A549 (cell line): ENCODE measurements at regions not wholly inside any gene's neighbourhood (a gene's known extent, or its start where the extent isn't known, plus 50 kb on each side); places are given as distances from the start of the nearest gene placed in this dataset.

ENCODE experiments used
- ATAC-seq, 2 experiments: fragments of 200-7000 bp in 1 of 2; fragments of >200 bp in 1 of 2; cut with Nextera tagmentation in 1 of 2; cut with Tn5 transposase in 1 of 2; 3 replicates each; pipeline versions ENCODE4 v1.8.0 to v1.9.1; 2018 to 2020; ENCODE audit warnings: mild to moderate bottlenecking in 1 of 2, moderate library complexity in 1 of 2
- CTCF ChIA-PET: fragments of 300-600 bp; sonication (Branson Sonifier 250); formaldehyde crosslinking; extraction: SDS; loops from one replicate; lab custom pipeline; 2021; ENCODE audit warnings: antibody characterized with exemption, inconsistent platforms; lab: Yijun Ruan, JAX
- POLR2A ChIA-PET: fragments of 350-600 bp; formaldehyde crosslinking; extraction: SDS; loops from one replicate; lab custom pipeline; 2021; ENCODE audit warnings: antibody characterized with exemption, inconsistent platforms; lab: Yijun Ruan, JAX
- DNase-seq, 2 experiments: peaks; one replicate each; pipeline versions ENCODE4 v3.0.0 to v3.0.0-alpha.2; 2011 to 2016; ENCODE audit warnings: low read depth in 1 of 2, low spot score in 1 of 2
- FAIRE-seq: peaks from 2 replicates; lab custom pipeline; 2011; peaks lifted over from hg19 to GRCh38; lab: Jason Lieb, UNC
- H3K27ac ChIP-seq, 2 experiments: fragments of >200 bp; sonication (Bioruptor Twin); formaldehyde crosslinking; 3 replicates each; pipeline ENCODE4 v1.5.1; 2016 to 2017
- H3K4me1 ChIP-seq: fragments of >200 bp; sonication (Bioruptor Twin); formaldehyde crosslinking; 3 replicates; pipeline ENCODE4 v1.6.1; 2016
- H3K4me2 ChIP-seq: fragments of >200 bp; sonication (Bioruptor Twin); formaldehyde crosslinking; 3 replicates; pipeline ENCODE4 v1.6.1; 2016
- H3K4me3 ChIP-seq: fragments of >200 bp; sonication (Bioruptor Twin); formaldehyde crosslinking; 3 replicates; pipeline ENCODE4 v1.5.1; 2016
- H3K9me3 ChIP-seq: fragments of >200 bp; sonication (Bioruptor Twin); formaldehyde crosslinking; 3 replicates; pipeline ENCODE4 v1.6.1; 2016
- ATOH8 ChIP-seq: fragments of 250-450 bp; sonication (Bioruptor Pico); IDR thresholded peaks from 2 replicates; pipeline ENCODE4 v1.5.0; 2020; ENCODE audit warnings: low read depth, mild to moderate bottlenecking, moderate library complexity
- CBX8 ChIP-seq: fragments of 200-600 bp; sonication (generic); IDR thresholded peaks from 2 replicates; pipeline ENCODE4 v1.6.1; 2016
- CHD2 ChIP-seq: fragments of 150-350 bp; IDR thresholded peaks from 2 replicates; pipeline ENCODE4 v1.6.1; 2014; ENCODE audit warnings: low read length; ENCODE audit not compliant: partially characterized antibody
- CTCF ChIP-seq: fragments of >200 bp; sonication (Bioruptor Twin); formaldehyde crosslinking; IDR thresholded peaks from 3 replicates; pipeline ENCODE4 v1.5.1; 2016
- ELK1 ChIP-seq: fragments of 150-350 bp; IDR thresholded peaks from 2 replicates; pipeline ENCODE4 v1.6.1; 2014; ENCODE audit warnings: low read depth, mild to moderate bottlenecking, low read length
- GATA3 ChIP-seq: IDR thresholded peaks from 2 replicates; pipeline ENCODE4 v1.6.1; 2012; ENCODE audit warnings: borderline replicate concordance
- HES2 ChIP-seq: fragments of >200 bp; sonication (Bioruptor Twin); formaldehyde crosslinking; IDR thresholded peaks from 2 replicates; pipeline ENCODE4 v1.6.1; 2016
- HEYL ChIP-seq: fragments of 250-450 bp; sonication (Bioruptor Pico); IDR thresholded peaks from 2 replicates; pipeline ENCODE4 v1.8.0; 2021; ENCODE audit warnings: mild to moderate bottlenecking, moderate library complexity
- HOXB5 ChIP-seq: fragments of 250-450 bp; sonication (Bioruptor Pico); IDR thresholded peaks from 2 replicates; pipeline ENCODE4 v1.5.0; 2020; ENCODE audit warnings: mild to moderate bottlenecking, moderate library complexity
- MAFK ChIP-seq: fragments of 450-650 bp; IDR thresholded peaks from 2 replicates; pipeline ENCODE4 v1.6.1; 2014; ENCODE audit not compliant: partially characterized antibody
- NPAS2 ChIP-seq: fragments of 250-450 bp; sonication (Bioruptor Pico); IDR thresholded peaks from 2 replicates; pipeline ENCODE4 v1.8.0; 2022; ENCODE audit warnings: mild to moderate bottlenecking, moderate library complexity, borderline replicate concordance
- NR3C1 ChIP-seq: fragments of >200 bp; sonication (Bioruptor Twin); formaldehyde crosslinking; IDR thresholded peaks from 3 replicates; pipeline ENCODE4 v1.6.1; 2017
- PHF8 ChIP-seq: fragments of 200-600 bp; sonication (generic); IDR thresholded peaks from 2 replicates; pipeline ENCODE4 v1.6.1; 2016; ENCODE audit warnings: low read depth, mild to moderate bottlenecking, antibody characterized with exemption, moderate library complexity, borderline replicate concordance
- POLR2A ChIP-seq: IDR thresholded peaks from 2 replicates; pipeline ENCODE4 v1.6.1; 2012; ENCODE audit warnings: mild to moderate bottlenecking, low read length
- RAD21 ChIP-seq, 2 experiments: fragments of >200 bp in 1 of 2; sonication (Bioruptor Twin) in 1 of 2; formaldehyde crosslinking in 1 of 2; IDR thresholded peaks in 1 of 2; conservative IDR thresholded peaks in 1 of 2; 2 replicates in 1 of 2; 3 replicates in 1 of 2; pipeline ENCODE4 v1.6.1; 2012 to 2018; ENCODE audit warnings: inconsistent platforms in 1 of 2
- RCOR1 ChIP-seq: fragments of 150-350 bp; IDR thresholded peaks from 2 replicates; pipeline ENCODE4 v1.6.1; 2014; ENCODE audit warnings: antibody characterized with exemption, low read length, low read depth
- RFX5 ChIP-seq: fragments of 450-650 bp; IDR thresholded peaks from 2 replicates; pipeline ENCODE4 v1.7.1; 2014; ENCODE audit warnings: antibody characterized with exemption, mild to moderate bottlenecking, moderate library complexity
- SREBF2 ChIP-seq: fragments of 450-650 bp; IDR thresholded peaks from 2 replicates; pipeline ENCODE4 v1.6.1; 2014; ENCODE audit warnings: mild to moderate bottlenecking, moderate library complexity
- TFCP2L1 ChIP-seq: fragments of 250-450 bp; sonication (Bioruptor Pico); IDR thresholded peaks from 2 replicates; pipeline ENCODE4 v1.5.0; 2021; ENCODE audit warnings: mild to moderate bottlenecking
- USF2 ChIP-seq: fragments of 450-650 bp; IDR thresholded peaks from 2 replicates; pipeline ENCODE4 v1.6.1; 2014; ENCODE audit warnings: antibody characterized with exemption
- ZNF302 ChIP-seq: fragments of 250-450 bp; sonication (Bioruptor Pico); IDR thresholded peaks from 2 replicates; pipeline ENCODE4 v1.9.0; 2021; ENCODE audit warnings: inconsistent platforms, mild to moderate bottlenecking, moderate library complexity
- WGBS: methylation state at CpG from one replicate; pipeline ENCODE4 v1.1.6; 2017; ENCODE audit errors: missing lambda C conversion rate; 5-methylcytosine and 5-hydroxymethylcytosine counted together

GRCh38 chr15:61521953-61522352, 292.9 kb upstream of the RORA start:
- no peak for FAIRE-seq
- no peak for DNase-seq
- Histone ChIP-seq H3K9me3 (no peaks in the 10 kb centered on the region), H3K4me1 (no peaks in the 10 kb centered on the region)
- no peak for ATAC-seq
- WGBS = 2% methylated on average over 3 of the region's 3 CpGs
- POLR2A ChIA-PET = no interaction called here
- TF ChIP-seq TFCP2L1 (CRISPR knock-in tag) (no peak), ATOH8 (CRISPR knock-in tag) (no peak), MAFK (no peak), SREBF2 (no peak), NR3C1 (no peak), HES2 (no peak), ELK1 (no peak), RCOR1 (no peak), RAD21 (conservative IDR thresholded peaks at IDR 0.05 in 1 of 2, IDR thresholded peaks at IDR 0.05 in 1 of 2) (no peak), CHD2 (no peak), GATA3 (no peak), ZNF302 (CRISPR knock-in tag) (no peak), CBX8 (no peak)
- TF ChIP-seq, all 56 proteins: peak for 0
- CTCF ChIA-PET = interaction anchor here (1.3 kb wide), 1 partner anchor 11 kb away, joined by 3 read pairs; no protein-coding TSS in a partner anchor
- no peak overlapping the region for H3K4me3 ChIP-seq
- H3K27ac ChIP-seq = no peak overlapping the region
- H3K4me2 ChIP-seq = no peak overlapping the region

GRCh38 chr15:61519296-61519695, 290.2 kb upstream of the RORA start:
- H3K4me1 ChIP-seq = no peaks in the 10 kb centered on the region
- no peak overlapping the region for H3K4me3 ChIP-seq
- no peak overlapping the region for H3K27ac ChIP-seq
- ATAC-seq (no peak), DNase-seq (no peak), FAIRE-seq (no peak)
- no peaks in the 10 kb centered on the region for H3K9me3 ChIP-seq
- 6% methylated on average over 1 of the region's 1 CpG for WGBS
- no peak overlapping the region for H3K4me2 ChIP-seq
- CTCF ChIA-PET = no interaction called here
- no peak for TF ChIP-seq ELK1
- no peak for TF ChIP-seq RFX5
- TF ChIP-seq NPAS2 = no peak
- no peak for TF ChIP-seq HOXB5 (CRISPR knock-in tag)
- TF ChIP-seq CTCF = no peak
- TF ChIP-seq PHF8 = no peak
- TF ChIP-seq USF2 = no peak
- TF ChIP-seq MAFK = no peak
- no peak for TF ChIP-seq SREBF2
- TF ChIP-seq POLR2A = no peak
- TF ChIP-seq HEYL (CRISPR knock-in tag) = no peak
- POLR2A ChIA-PET = no interaction called here
